Heart right ventricle (tissue), 16 donors: ENCODE measurements at regions not wholly inside any gene's neighbourhood (a gene's known extent, or its start where the extent isn't known, plus 50 kb on each side); places are given as distances from the start of the nearest gene placed in this dataset.
A peak's percentile ranks its signal among the peaks of the same experiment; 100 is the strongest.

Source experiments
- ATAC-seq, 8 donors: fragments of 200-7000 bp; cut with Tn5 transposase; one replicate each; pipeline ENCODE4 v1.9.1; 2020; ENCODE audit warnings: mild to moderate bottlenecking in 8 of 8, moderate library complexity in 8 of 8, moderate number of reproducible peaks in 1 of 8
- DNase-seq, 2 donors: peaks; one replicate each; pipeline ENCODE4 v3.0.0-alpha.2; 2020
- H3K27ac ChIP-seq, 10 donors: fragments of 200-600 bp; sonication (generic) in 2 of 10; one replicate each; pipeline versions ENCODE4 v1.5.0 to v1.8.0; 2020 to 2022; ENCODE audit warnings: mild to moderate bottlenecking in 3 of 10
- H3K27me3 ChIP-seq, 7 donors: fragments of 200-600 bp; one replicate each; pipeline ENCODE4 v1.8.0; 2021 to 2022; ENCODE audit warnings: mild to moderate bottlenecking in 2 of 7
- H3K36me3 ChIP-seq, 9 donors: fragments of 200-600 bp; sonication (generic) in 1 of 9; one replicate each; pipeline versions ENCODE4 v1.5.0 to v1.8.0; 2020 to 2022; ENCODE audit warnings: mild to moderate bottlenecking in 2 of 9
- H3K4me1 ChIP-seq, 9 donors: fragments of 200-600 bp; sonication (generic) in 1 of 9; one replicate each; pipeline versions ENCODE4 v1.5.0 to v1.8.0; 2020 to 2022; ENCODE audit warnings: mild to moderate bottlenecking in 4 of 9
- H3K4me3 ChIP-seq, 10 donors: fragments of 200-600 bp; sonication (generic) in 2 of 10; one replicate each; pipeline versions ENCODE4 v1.5.0 to v1.8.0; 2020 to 2022; ENCODE audit warnings: mild to moderate bottlenecking in 7 of 10, moderate library complexity in 2 of 10
- H3K9me3 ChIP-seq, 11 donors: fragments of 200-600 bp in 10 of 11; sonication (generic) in 2 of 11; one replicate each; pipeline versions ENCODE4 v1.5.0 to v1.8.0; 2013 to 2022; ENCODE audit warnings: mild to moderate bottlenecking in 2 of 11, control low read depth in 1 of 11, moderate library complexity in 1 of 11
- WGBS, 2 donors: extraction: QIAGEN DNeasy Blood & Tissue Kit; methylation state at CpG; one replicate each; pipeline ENCODE4 v1.1.7; 2013; ENCODE audit warnings: inconsistent platforms in 1 of 2; 5-methylcytosine and 5-hydroxymethylcytosine counted together
- intact Hi-C, 10 donors: fragments of 100-400 bp; cut with DNase I; formaldehyde crosslinking; loops; one replicate each; pipeline versions ENCODE4 v1.11.1 to v1.14.2; 2022
- TF ChIP-seq, protein P1 (sequence below), 9 donors: fragments of 200-600 bp; sonication (generic) in 2 of 9; IDR thresholded peaks; one replicate each; pipeline versions ENCODE4 v1.5.0 to v1.8.0; 2021 to 2022; ENCODE audit warnings: antibody characterized with exemption in 9 of 9, mild to moderate bottlenecking in 5 of 9, moderate library complexity in 1 of 9
- donor health status: Arrhythmogenic right ventricular cardiomyopathy.
- donor health status: ischemic (EF 13 %, LVEDD 7.1; RV severe dilation, severe dysfunction).
- donor health status: healthy with polysubstance abuse.
- donor health status: DM: no; HTN: yes; CAD: no.
- donor health status: DM: no; HTN: no; CAD: no.
- donor health status: ischemic (EF 25% LVEDD 6.9; RV normal size, moderate dysfunction).
- donor health status: ischemic (EF 25% LVEDD 5.7; RV mildly dilated, moderate dysfunction).
- donor health status: healthy.
- donor health status: DM: yes; HTN: yes; CAD: no.
- donor health status: Ischemic cardiomyopathy.
- donor health status: ischemic (EF 35%, LVEDD 5.7; RV mildly dilated, moderate dysfunction).
- donor health status: nonischemic (EF 11% LVEDD 7.7; RV severe dilation, severe dysfunction).
- donor health status: DM: yes; HTN: yes; CAD: no.
- donor health status: PGD.
- donor health status: ischemic (EF 29% LVEDD 5.4; RV normal size, mild dysfunction).
- donor health status: nonischemic (EF 23%, LVEDD 6.1; RV moderate dilation, normal function).

DNA sequence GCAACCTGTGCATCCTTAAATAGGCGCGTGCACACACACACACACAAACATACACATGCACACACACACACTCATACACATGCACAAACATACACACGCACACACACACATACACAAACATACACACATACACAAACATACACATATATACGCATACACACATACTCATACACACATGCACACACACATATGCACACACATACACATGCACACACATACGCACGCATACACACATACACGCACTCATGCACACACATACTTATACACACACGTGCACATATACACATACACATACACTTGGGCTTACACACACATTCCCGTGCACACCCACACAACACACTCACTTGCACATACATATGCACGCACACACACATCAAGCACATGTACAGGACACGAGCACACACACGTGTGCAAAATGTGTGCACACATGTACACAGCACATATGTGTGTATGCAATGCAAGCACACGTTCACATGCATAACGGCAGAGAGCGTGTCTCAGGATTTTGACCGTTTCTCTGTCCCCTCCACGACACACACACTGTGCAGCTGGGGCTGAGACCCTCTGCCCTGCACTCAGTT is 84.5 kb downstream of the SIK1 start:
- intact Hi-C loops, result loop anchor here in 3 of 10 donors (5.0 to 10.0 kb wide), 3 partner anchors 40 to 312 kb away; partner anchors contain the start of genes HSF2BP (in 1 of the 3) and RRP1B (in 1 of the 3)
- DNase-seq (no peak), ATAC-seq (no peak)
- Histone ChIP-seq H3K36me3 (no peaks in the 10 kb centered on the region), H3K4me3 (no peak overlapping the region), H3K9me3 (no peaks in the 10 kb centered on the region), H3K27ac (no peak overlapping the region), H3K4me1 (peaks cover 0 to 42% (median 19%) of the 10 kb centered on the region in 9 donors), H3K27me3 (no peaks in the 10 kb centered on the region)
- TF ChIP-seq, protein P1, sequence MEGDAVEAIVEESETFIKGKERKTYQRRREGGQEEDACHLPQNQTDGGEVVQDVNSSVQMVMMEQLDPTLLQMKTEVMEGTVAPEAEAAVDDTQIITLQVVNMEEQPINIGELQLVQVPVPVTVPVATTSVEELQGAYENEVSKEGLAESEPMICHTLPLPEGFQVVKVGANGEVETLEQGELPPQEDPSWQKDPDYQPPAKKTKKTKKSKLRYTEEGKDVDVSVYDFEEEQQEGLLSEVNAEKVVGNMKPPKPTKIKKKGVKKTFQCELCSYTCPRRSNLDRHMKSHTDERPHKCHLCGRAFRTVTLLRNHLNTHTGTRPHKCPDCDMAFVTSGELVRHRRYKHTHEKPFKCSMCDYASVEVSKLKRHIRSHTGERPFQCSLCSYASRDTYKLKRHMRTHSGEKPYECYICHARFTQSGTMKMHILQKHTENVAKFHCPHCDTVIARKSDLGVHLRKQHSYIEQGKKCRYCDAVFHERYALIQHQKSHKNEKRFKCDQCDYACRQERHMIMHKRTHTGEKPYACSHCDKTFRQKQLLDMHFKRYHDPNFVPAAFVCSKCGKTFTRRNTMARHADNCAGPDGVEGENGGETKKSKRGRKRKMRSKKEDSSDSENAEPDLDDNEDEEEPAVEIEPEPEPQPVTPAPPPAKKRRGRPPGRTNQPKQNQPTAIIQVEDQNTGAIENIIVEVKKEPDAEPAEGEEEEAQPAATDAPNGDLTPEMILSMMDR (IDR thresholded peaks at IDR 0.05), result no peak
- 90 to 97% methylated on average over 17 of the region's 17 CpGs for WGBS, 2 donors

DNA sequence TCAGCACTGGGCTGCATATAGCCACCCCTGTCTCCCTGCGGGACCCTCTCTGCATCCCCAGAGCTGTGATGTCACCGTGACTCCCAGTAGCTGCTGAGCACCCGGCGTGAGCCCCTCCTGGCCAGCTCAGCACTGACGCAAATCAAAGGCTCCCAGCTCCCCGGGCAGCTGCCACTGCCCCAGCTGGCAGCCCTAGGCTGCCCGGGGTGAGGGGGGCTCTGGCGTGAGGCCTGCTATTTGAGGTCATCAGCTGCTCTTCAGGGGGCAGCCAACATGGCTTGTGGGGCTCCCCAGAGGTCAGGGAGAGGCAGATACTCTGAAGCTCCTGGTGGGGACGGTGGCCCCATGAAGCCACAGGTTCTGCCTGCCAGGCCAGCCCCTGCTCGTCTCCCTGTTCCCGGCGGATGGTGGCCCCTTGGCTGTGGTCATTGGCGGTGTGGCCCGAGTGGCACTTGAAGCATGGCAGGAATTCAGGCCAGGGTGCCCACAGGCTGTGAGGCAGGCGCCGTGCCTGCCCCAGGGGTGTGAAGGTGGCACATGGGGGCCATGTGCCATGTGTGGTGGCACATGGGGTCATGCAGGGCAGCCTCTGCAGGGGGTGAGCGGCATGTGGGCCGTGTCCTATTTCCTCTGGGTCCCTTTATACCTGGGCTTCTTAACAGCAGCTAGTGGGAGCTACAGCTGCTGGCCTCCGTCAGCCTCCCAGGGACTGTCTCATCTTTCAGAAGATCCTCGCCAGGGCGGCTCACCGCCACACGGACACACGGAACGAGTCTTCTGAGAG is 85.4 kb downstream of the SIK1 start:
- H3K27ac ChIP-seq, result peak overlapping the region in 2 of 10 donors; percentile 11 to 35

DNA sequence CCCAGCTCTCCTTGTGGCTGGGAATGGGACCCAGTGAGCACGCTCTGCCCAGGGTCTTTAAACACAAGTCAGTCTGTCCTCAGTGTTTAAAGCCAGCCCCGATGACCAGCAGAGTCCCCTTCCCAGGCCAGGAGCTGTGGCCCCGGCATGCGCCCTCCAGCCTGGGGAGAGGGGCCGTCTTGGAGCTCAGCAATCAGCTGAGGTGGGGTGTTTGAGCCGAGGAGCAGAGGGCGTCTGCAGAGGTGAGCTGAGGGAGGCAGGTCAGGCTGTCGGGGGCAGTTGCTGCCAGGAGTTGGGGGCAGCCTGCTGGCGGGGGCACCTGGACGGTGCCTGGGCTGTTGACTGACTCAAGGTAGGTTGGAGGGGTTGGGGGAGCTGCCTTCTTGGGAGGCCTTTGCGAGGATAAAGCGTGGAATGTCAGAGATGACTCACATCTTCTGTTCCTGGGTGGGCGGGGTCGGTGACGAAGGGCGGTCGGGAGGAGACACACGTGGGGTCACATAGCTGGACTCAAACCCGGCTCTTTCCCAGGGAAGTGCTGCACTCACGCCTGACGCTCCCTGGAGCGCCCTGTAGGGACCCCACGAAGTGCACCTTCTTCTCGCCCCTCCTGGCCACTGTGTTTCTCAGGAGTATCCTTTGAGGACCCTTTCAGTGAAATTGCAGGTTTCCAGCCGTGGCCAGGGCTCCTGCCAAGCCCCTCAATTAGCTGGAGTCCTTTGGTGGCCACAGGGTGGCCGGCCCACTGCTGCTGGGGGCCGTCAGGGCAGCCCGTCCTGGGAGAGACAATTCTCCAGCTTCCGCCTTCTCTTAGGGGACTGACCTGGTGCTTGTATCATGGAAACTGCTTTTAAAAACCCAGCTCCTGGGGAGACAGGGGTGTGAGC is 86.2 kb downstream of the SIK1 start:
- Histone ChIP-seq H3K9me3 (no peaks in the 10 kb centered on the region), H3K27me3 (no peaks in the 10 kb centered on the region), H3K36me3 (no peaks in the 10 kb centered on the region), H3K4me1 (peaks cover 0 to 34% (median 19%) of the 10 kb centered on the region in 9 donors), H3K27ac (peak overlapping the region in 2 of 10 donors; percentile 11 to 35), H3K4me3 (no peak overlapping the region)
- DNase-seq, result no peak
- intact Hi-C loops, result loop anchor here in 3 of 10 donors (5.0 to 10.0 kb wide), 3 partner anchors 38 to 314 kb away; partner anchors contain the start of genes HSF2BP (in 1 of the 3) and RRP1B (in 1 of the 3)
- peak in 4 of 8 donors; percentile 14 to 50 (median 33) for ATAC-seq
- 79 to 81% methylated on average over 29 of the region's 29 CpGs for WGBS, 2 donors
- TF ChIP-seq, protein P1 (IDR thresholded peaks at IDR 0.05), result no peak

More for the DNA sequence above, 85.4 kb downstream of the SIK1 start:
- no peak overlapping the region for H3K4me3 ChIP-seq
- no peaks in the 10 kb centered on the region for H3K27me3 ChIP-seq
- peak in 6 of 8 donors; percentile 25 to 70 (median 40) for ATAC-seq
- DNase-seq, result no peak
- no peaks in the 10 kb centered on the region for H3K36me3 ChIP-seq
- TF ChIP-seq, protein P1 (IDR thresholded peaks at IDR 0.05), result no peak
- peaks cover 0 to 39% (median 19%) of the 10 kb centered on the region in 9 donors for H3K4me1 ChIP-seq
- WGBS, 2 donors, result 74 to 75% methylated on average over 25 of the region's 25 CpGs
- no peaks in the 10 kb centered on the region for H3K9me3 ChIP-seq
- intact Hi-C loops, result loop anchor here in 3 of 10 donors (5.0 to 10.0 kb wide), 3 partner anchors 39 to 313 kb away; partner anchors contain the start of genes HSF2BP (in 1 of the 3) and RRP1B (in 1 of the 3)
